HepG2 (cell line): ENCODE measurements at regions not wholly inside any gene's neighbourhood (a gene's known extent, or its start where the extent isn't known, plus 50 kb on each side); places are given as distances from the start of the nearest gene placed in this dataset.

Experiments used
- ARNTL ChIP-seq: sonication (generic); formaldehyde crosslinking; IDR thresholded peaks from 2 replicates; pipeline ENCODE4 v1.4.0; 2020; ENCODE audit warnings: mild to moderate bottlenecking, missing genetic modification reagents
- BCL3 ChIP-seq: sonication (generic); formaldehyde crosslinking; IDR thresholded peaks from 2 replicates; pipeline ENCODE4 v1.5.1; 2020; ENCODE audit warnings: mild to moderate bottlenecking, missing genetic modification reagents, moderate library complexity
- CREB3 ChIP-seq: sonication (generic); formaldehyde crosslinking; IDR thresholded peaks from 2 replicates; pipeline ENCODE4 v1.5.0; 2020; ENCODE audit warnings: missing genetic modification reagents
- CREBL2 ChIP-seq: sonication (generic); formaldehyde crosslinking; IDR thresholded peaks from 2 replicates; pipeline ENCODE4 v1.8.1; 2023; ENCODE audit warnings: missing genetic modification reagents, mild to moderate bottlenecking, borderline replicate concordance
- ELK4 ChIP-seq: sonication (generic); formaldehyde crosslinking; IDR thresholded peaks from 2 replicates; pipeline ENCODE4 v1.9.0; 2021; ENCODE audit warnings: missing genetic modification reagents, borderline replicate concordance
- JUNB ChIP-seq: sonication (generic); formaldehyde crosslinking; IDR thresholded peaks from 2 replicates; pipeline ENCODE4 v1.8.0; 2022; ENCODE audit warnings: missing genetic modification reagents, mild to moderate bottlenecking, borderline replicate concordance
- MBNL3 ChIP-seq: fragments of 250-450 bp; sonication (Bioruptor Pico); conservative IDR thresholded peaks from 2 replicates; pipeline ENCODE4 v1.8.0; 2022; ENCODE audit warnings: mild to moderate bottlenecking, inconsistent platforms
- PTBP1 ChIP-seq: fragments of 200-400 bp; formaldehyde crosslinking; IDR thresholded peaks from 2 replicates; pipeline ENCODE4 v1.6.1; 2018; ENCODE audit warnings: low read length, low read depth; ENCODE audit not compliant: poor library complexity, severe bottlenecking
- SAFB2 ChIP-seq: sonication (generic); formaldehyde crosslinking; IDR thresholded peaks from 2 replicates; pipeline ENCODE4 v1.5.1; 2020; ENCODE audit warnings: missing genetic modification reagents, low read depth, mild to moderate bottlenecking, borderline replicate concordance
- SALL2 ChIP-seq: sonication (generic); formaldehyde crosslinking; IDR thresholded peaks from 2 replicates; pipeline ENCODE4 v1.8.1; 2023; ENCODE audit warnings: mild to moderate bottlenecking, missing genetic modification reagents, inconsistent platforms
- SNAI1 ChIP-seq: sonication (generic); formaldehyde crosslinking; IDR thresholded peaks from 2 replicates; pipeline ENCODE4 v1.5.0; 2020; ENCODE audit warnings: mild to moderate bottlenecking, missing genetic modification reagents, borderline replicate concordance
- ZMAT3 ChIP-seq: sonication (generic); formaldehyde crosslinking; conservative IDR thresholded peaks from 2 replicates; pipeline ENCODE4 v1.7.0; 2021; ENCODE audit warnings: missing genetic modification reagents
- ZNF724P ChIP-seq: sonication (generic); formaldehyde crosslinking; IDR thresholded peaks from 2 replicates; pipeline ENCODE4 v1.8.0; 2022; ENCODE audit warnings: missing genetic modification reagents, borderline replicate concordance
- ZNF83 ChIP-seq: sonication (generic); formaldehyde crosslinking; IDR thresholded peaks from 2 replicates; pipeline ENCODE4 v1.4.0; 2020; ENCODE audit warnings: missing genetic modification reagents, mild to moderate bottlenecking, borderline replicate concordance
- ZNF879 ChIP-seq: sonication (generic); formaldehyde crosslinking; IDR thresholded peaks from 2 replicates; pipeline ENCODE4 v1.8.1; 2023; ENCODE audit warnings: missing genetic modification reagents
- TF ChIP-seq, protein P1 (sequence below): sonication (generic); formaldehyde crosslinking; IDR thresholded peaks from 2 replicates; pipeline ENCODE4 v1.5.1; 2020; ENCODE audit warnings: mild to moderate bottlenecking, missing genetic modification reagents, borderline replicate concordance
- TF ChIP-seq, protein P2 (sequence below): sonication (generic); formaldehyde crosslinking; IDR thresholded peaks from 2 replicates; pipeline ENCODE4 v1.5.1; 2020; ENCODE audit warnings: missing genetic modification reagents, mild to moderate bottlenecking, borderline replicate concordance
- TF ChIP-seq, protein P3 (sequence below): sonication (generic); formaldehyde crosslinking; IDR thresholded peaks from 2 replicates; pipeline ENCODE4 v1.8.0; 2022; ENCODE audit warnings: low read depth, missing genetic modification reagents

DNA sequence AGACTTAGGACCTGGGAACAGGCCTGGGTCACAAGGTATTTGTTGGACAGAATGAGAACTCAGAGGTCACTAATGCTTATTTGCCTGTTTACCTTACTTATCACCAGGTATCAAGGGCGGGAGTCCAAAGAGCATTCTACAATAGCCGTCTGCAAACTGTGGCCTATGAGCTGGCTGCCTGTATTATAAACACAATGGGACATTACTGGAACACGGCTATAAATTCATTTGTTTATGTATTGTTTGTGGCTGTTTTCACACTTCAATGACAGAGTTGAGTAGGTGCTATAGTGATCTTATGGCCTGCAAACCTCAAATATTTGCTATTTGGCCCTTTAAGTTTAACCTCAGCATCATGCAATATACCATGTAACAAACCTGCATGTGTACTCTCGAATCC lies 76.6 kb upstream of the ASTN2 start (continued):
- TF ChIP-seq, protein P1, sequence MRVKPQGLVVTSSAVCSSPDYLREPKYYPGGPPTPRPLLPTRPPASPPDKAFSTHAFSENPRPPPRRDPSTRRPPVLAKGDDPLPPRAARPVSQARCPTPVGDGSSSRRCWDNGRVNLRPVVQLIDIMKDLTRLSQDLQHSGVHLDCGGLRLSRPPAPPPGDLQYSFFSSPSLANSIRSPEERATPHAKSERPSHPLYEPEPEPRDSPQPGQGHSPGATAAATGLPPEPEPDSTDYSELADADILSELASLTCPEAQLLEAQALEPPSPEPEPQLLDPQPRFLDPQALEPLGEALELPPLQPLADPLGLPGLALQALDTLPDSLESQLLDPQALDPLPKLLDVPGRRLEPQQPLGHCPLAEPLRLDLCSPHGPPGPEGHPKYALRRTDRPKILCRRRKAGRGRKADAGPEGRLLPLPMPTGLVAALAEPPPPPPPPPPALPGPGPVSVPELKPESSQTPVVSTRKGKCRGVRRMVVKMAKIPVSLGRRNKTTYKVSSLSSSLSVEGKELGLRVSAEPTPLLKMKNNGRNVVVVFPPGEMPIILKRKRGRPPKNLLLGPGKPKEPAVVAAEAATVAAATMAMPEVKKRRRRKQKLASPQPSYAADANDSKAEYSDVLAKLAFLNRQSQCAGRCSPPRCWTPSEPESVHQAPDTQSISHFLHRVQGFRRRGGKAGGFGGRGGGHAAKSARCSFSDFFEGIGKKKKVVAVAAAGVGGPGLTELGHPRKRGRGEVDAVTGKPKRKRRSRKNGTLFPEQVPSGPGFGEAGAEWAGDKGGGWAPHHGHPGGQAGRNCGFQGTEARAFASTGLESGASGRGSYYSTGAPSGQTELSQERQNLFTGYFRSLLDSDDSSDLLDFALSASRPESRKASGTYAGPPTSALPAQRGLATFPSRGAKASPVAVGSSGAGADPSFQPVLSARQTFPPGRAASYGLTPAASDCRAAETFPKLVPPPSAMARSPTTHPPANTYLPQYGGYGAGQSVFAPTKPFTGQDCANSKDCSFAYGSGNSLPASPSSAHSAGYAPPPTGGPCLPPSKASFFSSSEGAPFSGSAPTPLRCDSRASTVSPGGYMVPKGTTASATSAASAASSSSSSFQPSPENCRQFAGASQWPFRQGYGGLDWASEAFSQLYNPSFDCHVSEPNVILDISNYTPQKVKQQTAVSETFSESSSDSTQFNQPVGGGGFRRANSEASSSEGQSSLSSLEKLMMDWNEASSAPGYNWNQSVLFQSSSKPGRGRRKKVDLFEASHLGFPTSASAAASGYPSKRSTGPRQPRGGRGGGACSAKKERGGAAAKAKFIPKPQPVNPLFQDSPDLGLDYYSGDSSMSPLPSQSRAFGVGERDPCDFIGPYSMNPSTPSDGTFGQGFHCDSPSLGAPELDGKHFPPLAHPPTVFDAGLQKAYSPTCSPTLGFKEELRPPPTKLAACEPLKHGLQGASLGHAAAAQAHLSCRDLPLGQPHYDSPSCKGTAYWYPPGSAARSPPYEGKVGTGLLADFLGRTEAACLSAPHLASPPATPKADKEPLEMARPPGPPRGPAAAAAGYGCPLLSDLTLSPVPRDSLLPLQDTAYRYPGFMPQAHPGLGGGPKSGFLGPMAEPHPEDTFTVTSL (CRISPR knock-in tag), result peak; percentile 99
- TF ChIP-seq ZNF879, result no peak
- TF ChIP-seq ELK4 (CRISPR knock-in tag), result no peak
- no peak for TF ChIP-seq CREB3
- no peak for TF ChIP-seq MBNL3 (CRISPR knock-in tag)
- no peak for TF ChIP-seq ZMAT3 (CRISPR knock-in tag)
- TF ChIP-seq SNAI1 (CRISPR knock-in tag), result no peak
- TF ChIP-seq BCL3 (CRISPR knock-in tag), result no peak
- 0 out of 2 replicates have a peak, but pooled peaks have one; percentile 21 for TF ChIP-seq JUNB
- TF ChIP-seq, protein P2, sequence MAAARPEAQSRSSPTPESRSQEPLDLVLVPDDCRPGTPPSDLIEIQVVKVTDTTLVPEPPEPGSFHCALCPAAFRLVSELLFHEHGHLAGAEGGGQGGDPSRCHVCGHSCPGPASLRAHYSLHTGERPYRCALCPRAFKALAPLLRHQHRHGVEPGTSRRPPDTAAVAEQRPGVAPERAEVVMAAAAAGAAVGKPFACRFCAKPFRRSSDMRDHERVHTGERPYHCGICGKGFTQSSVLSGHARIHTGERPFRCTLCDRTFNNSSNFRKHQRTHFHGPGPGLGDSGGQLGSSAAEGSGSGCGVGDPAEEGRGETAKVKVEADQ (CRISPR knock-in tag), result no peak
- TF ChIP-seq CREBL2 (CRISPR knock-in tag), result no peak
- no peak for TF ChIP-seq ARNTL (CRISPR knock-in tag)
- TF ChIP-seq SALL2 (CRISPR knock-in tag), result no peak
- no peak for TF ChIP-seq ZNF724P
- TF ChIP-seq, protein P3, sequence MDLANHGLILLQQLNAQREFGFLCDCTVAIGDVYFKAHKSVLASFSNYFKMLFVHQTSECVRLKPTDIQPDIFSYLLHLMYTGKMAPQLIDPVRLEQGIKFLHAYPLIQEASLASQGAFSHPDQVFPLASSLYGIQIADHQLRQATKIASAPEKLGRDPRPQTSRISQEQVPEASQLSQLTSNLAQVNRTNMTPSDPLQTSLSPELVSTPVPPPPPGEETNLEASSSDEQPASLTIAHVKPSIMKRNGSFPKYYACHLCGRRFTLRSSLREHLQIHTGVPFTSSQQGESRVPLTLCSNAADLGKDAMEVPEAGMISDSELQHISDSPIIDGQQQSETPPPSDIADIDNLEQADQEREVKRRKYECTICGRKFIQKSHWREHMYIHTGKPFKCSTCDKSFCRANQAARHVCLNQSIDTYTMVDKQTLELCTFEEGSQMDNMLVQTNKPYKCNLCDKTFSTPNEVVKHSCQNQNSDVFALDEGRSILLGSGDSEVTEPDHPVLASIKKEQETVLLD (CRISPR knock-in tag), result no peak
- no peak for TF ChIP-seq PTBP1
- TF ChIP-seq SAFB2, result no peak
- no peak for TF ChIP-seq ZNF83 (CRISPR knock-in tag)
